MCF 10A (cell line): ENCODE measurements at regions not wholly inside any gene's neighbourhood (a gene's known extent, or its start where the extent isn't known, plus 50 kb on each side); places are given as distances from the start of the nearest gene placed in this dataset.

Experiments
- BruUV-seq: library from RNA; stranded (reverse); fragments of 400-500 nt; replicated peaks from 2 replicates; lab custom pipeline; 2021; lab: Mats Ljungman, UMichigan
- CTCF ChIA-PET: fragments of 300-600 bp; sonication (Branson Sonifier 250); formaldehyde crosslinking; extraction: SDS; loops from one replicate; lab custom pipeline; 2021; ENCODE audit warnings: antibody characterized with exemption, inconsistent platforms; lab: Yijun Ruan, JAX
- POLR2A ChIA-PET: fragments of 300-600, 350-650 bp; sonication (Branson Sonifier 250); formaldehyde crosslinking; extraction: SDS; loops from one replicate; lab custom pipeline; 2020; ENCODE audit warnings: antibody characterized with exemption, inconsistent platforms; lab: Yijun Ruan, JAX
- DNase-seq: peaks from one replicate; pipeline ENCODE4 v3.0.0-alpha.2; 2018; ENCODE audit not compliant: unreplicated experiment
- H3K27ac Mint-ChIP-seq: one replicate; pipeline ENCODE4 v1.8.0; 2022; ENCODE audit warnings: mild to moderate bottlenecking, low read depth, mixed read lengths; ENCODE audit not compliant: unreplicated experiment
- H3K27me3 Mint-ChIP-seq: one replicate; pipeline ENCODE4 v1.8.0; 2022; ENCODE audit warnings: mixed read lengths; ENCODE audit not compliant: insufficient read depth, unreplicated experiment
- H3K36me3 Mint-ChIP-seq: one replicate; pipeline ENCODE4 v1.8.0; 2022; ENCODE audit warnings: mild to moderate bottlenecking, moderate library complexity, mixed read lengths; ENCODE audit not compliant: insufficient read depth, unreplicated experiment
- H3K4me1 Mint-ChIP-seq: one replicate; pipeline ENCODE4 v1.8.0; 2022; ENCODE audit warnings: mixed read lengths; ENCODE audit not compliant: insufficient read depth, unreplicated experiment
- H3K4me3 Mint-ChIP-seq: one replicate; pipeline ENCODE4 v1.8.0; 2022; ENCODE audit warnings: mild to moderate bottlenecking, moderate library complexity, mixed read lengths; ENCODE audit not compliant: unreplicated experiment
- H3K9me3 Mint-ChIP-seq: one replicate; pipeline ENCODE4 v1.8.0; 2022; ENCODE audit warnings: mixed read lengths; ENCODE audit not compliant: unreplicated experiment
- CTCF ChIP-seq: fragments of 200-600 bp; IDR thresholded peaks from one replicate; pipeline ENCODE4 v1.8.0; 2022; ENCODE audit warnings: antibody characterized with exemption, mild to moderate bottlenecking; ENCODE audit not compliant: unreplicated experiment
- intact Hi-C: fragments of 100-400 bp; cut with micrococcal nuclease; formaldehyde crosslinking; loops from 2 replicates; pipeline ENCODE4 v1.14.1; 2022

- no peaks in the 10 kb centered on the region for H3K36me3 Mint-ChIP-seq
- CTCF ChIA-PET: interaction anchor here (0.7 kb wide), 1 partner anchor 12 kb away, joined by 4 read pairs; no protein-coding TSS in a partner anchor
- no peak overlapping the region for H3K27ac Mint-ChIP-seq
- no peaks in the 10 kb centered on the region for H3K27me3 Mint-ChIP-seq
- no peaks in the 10 kb centered on the region for H3K9me3 Mint-ChIP-seq
- no peaks in the 10 kb centered on the region for H3K4me1 Mint-ChIP-seq
- BruUV-seq: no TSS peak
- no peak for DNase-seq
- TF ChIP-seq CTCF: no peak
- POLR2A ChIA-PET: no interaction called here
- H3K4me3 Mint-ChIP-seq: no peak overlapping the region
- intact Hi-C loops: no loop called here
Measured at GRCh38 chr4:114163051-114163450, 183.6 kb upstream of the ARSJ start.

- ChIA-PET POLR2A (no interaction called here), CTCF (no interaction called here)
- Mint-ChIP-seq H3K27me3 (no peaks in the 10 kb centered on the region), H3K27ac (no peak overlapping the region), H3K9me3 (no peaks in the 10 kb centered on the region), H3K4me1 (no peaks in the 10 kb centered on the region), H3K4me3 (no peak overlapping the region), H3K36me3 (no peaks in the 10 kb centered on the region)
- no peak for DNase-seq
- TF ChIP-seq CTCF: no peak
- BruUV-seq: no TSS peak
- intact Hi-C loops: no loop called here
Measured at GRCh38 chr4:114173968-114174367, 194.5 kb upstream of the ARSJ start.

GRCh38 chr4:114177628-114178027, 198.2 kb upstream of the ARSJ start:
- no peak for DNase-seq
- Mint-ChIP-seq H3K4me1 (no peaks in the 10 kb centered on the region), H3K27ac (no peak overlapping the region), H3K4me3 (no peak overlapping the region), H3K36me3 (peaks cover 4% of the 10 kb centered on the region), H3K9me3 (peaks cover 8% of the 10 kb centered on the region), H3K27me3 (no peaks in the 10 kb centered on the region)
- ChIA-PET CTCF (no interaction called here), POLR2A (no interaction called here)
- TF ChIP-seq CTCF: no peak
- intact Hi-C loops: no loop called here
- no TSS peak for BruUV-seq

DNA sequence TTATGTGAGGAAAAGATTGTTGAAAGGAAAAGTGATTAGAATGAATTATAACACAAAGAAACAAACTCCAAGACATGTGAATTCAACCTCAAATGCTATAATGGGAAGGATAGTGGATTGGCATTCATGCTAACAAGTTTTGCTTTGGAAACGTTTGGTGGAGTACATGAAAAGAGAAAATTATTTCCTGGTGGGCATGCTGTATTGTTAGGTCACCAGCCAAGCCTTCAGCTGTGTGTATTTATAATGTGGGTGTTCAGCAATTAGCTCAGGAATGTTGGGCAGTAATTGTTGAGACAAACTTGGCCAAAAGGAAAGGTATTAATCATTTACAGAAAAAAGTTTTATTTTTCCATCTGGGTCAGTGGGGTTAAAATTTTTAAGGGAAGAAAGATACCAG, 198.9 kb upstream of the ARSJ start:
- intact Hi-C loops: no loop called here
- ChIA-PET CTCF (no interaction called here), POLR2A (no interaction called here)
- no peak overlapping the region for H3K4me3 Mint-ChIP-seq
- no peaks in the 10 kb centered on the region for H3K27me3 Mint-ChIP-seq
- H3K36me3 Mint-ChIP-seq: peaks cover 6% of the 10 kb centered on the region
- no peaks in the 10 kb centered on the region for H3K4me1 Mint-ChIP-seq
- TF ChIP-seq CTCF: no peak
- H3K9me3 Mint-ChIP-seq: peaks cover 8% of the 10 kb centered on the region
- no peak for DNase-seq
- no peak overlapping the region for H3K27ac Mint-ChIP-seq
- no TSS peak for BruUV-seq
